SU-DHL-6 (cell line): ENCODE measurements at regions not wholly inside any gene's neighbourhood (a gene's known extent, or its start where the extent isn't known, plus 50 kb on each side); places are given as distances from the start of the nearest gene placed in this dataset.

Experiments used
- H2AFZ ChIP-seq: fragments of 200-600 bp; sonication (generic); 2 replicates; pipeline ENCODE4 v1.6.1; 2014; ENCODE audit warnings: low read depth, mild to moderate bottlenecking, moderate library complexity, mixed read lengths, antibody characterized with exemption, low read length; ENCODE audit not compliant: severe bottlenecking
- H3F3A ChIP-seq: fragments of 200-600 bp; shearing (Covaris generic); 2 replicates; pipeline ENCODE4 v1.6.0; 2016; ENCODE audit warnings: antibody characterized with exemption, mild to moderate bottlenecking; ENCODE audit not compliant: insufficient read depth
- H3K27ac ChIP-seq: fragments of 200-600 bp; sonication (generic); 2 replicates; pipeline ENCODE4 v1.5.1; 2016; ENCODE audit warnings: low read depth, mild to moderate bottlenecking, low read length, moderate library complexity, mixed read lengths
- H3K27me3 ChIP-seq: fragments of 200-600 bp; sonication (generic), shearing (Covaris generic); 2 replicates; pipeline ENCODE4 v1.6.0; 2014; ENCODE audit warnings: mild to moderate bottlenecking, low read length
- H3K36me3 ChIP-seq: fragments of 200-600 bp; sonication (generic); 2 replicates; pipeline ENCODE4 v1.6.1; 2014; ENCODE audit warnings: mild to moderate bottlenecking, low read length, mixed read lengths
- H3K4me2 ChIP-seq: fragments of 300-600, 200-600 bp; shearing (Covaris generic), sonication (generic); 2 replicates; pipeline ENCODE4 v1.6.0; 2014; ENCODE audit warnings: low read length, low read depth, mild to moderate bottlenecking; ENCODE audit not compliant: poor library complexity, severe bottlenecking
- H3K4me3 ChIP-seq: fragments of 200-600 bp; sonication (generic); 2 replicates; pipeline ENCODE4 v1.5.1; 2014; ENCODE audit warnings: antibody characterized with exemption, low read length, mild to moderate bottlenecking, mixed read lengths; ENCODE audit not compliant: insufficient read depth, poor library complexity, severe bottlenecking
- H3K79me2 ChIP-seq: fragments of 200-600 bp; sonication (generic); 2 replicates; pipeline ENCODE4 v1.6.1; 2014; ENCODE audit warnings: mild to moderate bottlenecking, low read length, moderate library complexity; ENCODE audit not compliant: insufficient read depth
- H3K9ac ChIP-seq: fragments of 200-600 bp; sonication (generic); 2 replicates; pipeline ENCODE4 v1.7.0; 2014; ENCODE audit warnings: mild to moderate bottlenecking, low read length
- H3K9me2 ChIP-seq: fragments of 200-600 bp; sonication (generic); replicated peaks from 2 replicates; pipeline ENCODE4 v1.6.1; 2014; ENCODE audit warnings: low read length; ENCODE audit not compliant: insufficient read depth
- H3K9me3 ChIP-seq: fragments of 200-600 bp; sonication (generic); 2 replicates; pipeline ENCODE4 v1.6.1; 2014; ENCODE audit warnings: low read length, mixed read lengths; ENCODE audit not compliant: insufficient read depth
- H4K20me1 ChIP-seq: fragments of 200-600 bp; sonication (generic); 2 replicates; pipeline ENCODE4 v1.6.1; 2014; ENCODE audit warnings: low read depth, mild to moderate bottlenecking, antibody characterized with exemption, low read length, moderate library complexity, mixed read lengths
- CTCF ChIP-seq: fragments of 200-600 bp; sonication (generic); IDR thresholded peaks from one replicate; pipeline ENCODE4 v1.5.1; 2017; ENCODE audit warnings: antibody characterized with exemption, mild to moderate bottlenecking, low read length, moderate library complexity; ENCODE audit not compliant: insufficient read depth, poor library complexity, severe bottlenecking
- EZH2phosphoT487 ChIP-seq: fragments of 200-600 bp; sonication (generic), shearing (Covaris generic); conservative IDR thresholded peaks from 2 replicates; pipeline ENCODE4 v1.6.1; 2018; ENCODE audit warnings: mild to moderate bottlenecking, antibody characterized with exemption, low read length, moderate library complexity, mixed read lengths

- no peaks in the 10 kb centered on the region for H3K9me3 ChIP-seq
- no peak overlapping the region for H3K4me2 ChIP-seq
- no peak overlapping the region for H3K9ac ChIP-seq
- H3F3A ChIP-seq: no peaks in the 10 kb centered on the region
- H3K27me3 ChIP-seq: no peaks in the 10 kb centered on the region
- H4K20me1 ChIP-seq: no peaks in the 10 kb centered on the region
- no peak overlapping the region for H2AFZ ChIP-seq
- H3K9me2 ChIP-seq: no peaks in the 10 kb centered on the region; the same call in 1 of the 2 replicates
- H3K79me2 ChIP-seq: no peaks in the 10 kb centered on the region
- H3K36me3 ChIP-seq: no peaks in the 10 kb centered on the region
- no peak overlapping the region for H3K27ac ChIP-seq
- TF ChIP-seq EZH2phosphoT487 (no peak), CTCF (no peak)
- H3K4me3 ChIP-seq: no peak overlapping the region
These were observed 922.9 kb downstream of the EFNB2 start for GRCh38 chr13:105612541-105612940.

GRCh38 chr13:105611424-105611823 is 924.0 kb downstream of the EFNB2 start:
- Histone ChIP-seq H3K9me3 (no peaks in the 10 kb centered on the region), H3K36me3 (no peaks in the 10 kb centered on the region), H3K27ac (no peak overlapping the region), H3K4me3 (no peak overlapping the region), H2AFZ (no peak overlapping the region), H4K20me1 (no peaks in the 10 kb centered on the region), H3K9ac (no peak overlapping the region), H3K9me2 (no peaks in the 10 kb centered on the region; the same call in 1 of the 2 replicates), H3K4me2 (no peak overlapping the region), H3F3A (no peaks in the 10 kb centered on the region), H3K27me3 (no peaks in the 10 kb centered on the region), H3K79me2 (no peaks in the 10 kb centered on the region)
- no peak for TF ChIP-seq EZH2phosphoT487
- TF ChIP-seq CTCF: no peak

GRCh38 chr13:105608104-105608503 is 927.4 kb downstream of the EFNB2 start:
- no peaks in the 10 kb centered on the region for H4K20me1 ChIP-seq
- TF ChIP-seq CTCF: no peak
- TF ChIP-seq EZH2phosphoT487: no peak
- no peaks in the 10 kb centered on the region; the same call in 1 of the 2 replicates for H3K9me2 ChIP-seq
- H3K27me3 ChIP-seq: no peaks in the 10 kb centered on the region
- no peak overlapping the region for H3K27ac ChIP-seq
- no peak overlapping the region for H2AFZ ChIP-seq
- H3K9me3 ChIP-seq: no peaks in the 10 kb centered on the region
- no peaks in the 10 kb centered on the region for H3F3A ChIP-seq
- H3K79me2 ChIP-seq: no peaks in the 10 kb centered on the region
- no peak overlapping the region for H3K4me2 ChIP-seq
- H3K9ac ChIP-seq: no peak overlapping the region
- H3K36me3 ChIP-seq: no peaks in the 10 kb centered on the region
- H3K4me3 ChIP-seq: no peak overlapping the region

GRCh38 chr13:105607426-105607825 is 928.0 kb downstream of the EFNB2 start:
- H3K9me2 ChIP-seq: no peaks in the 10 kb centered on the region; the same call in 1 of the 2 replicates
- no peaks in the 10 kb centered on the region for H3F3A ChIP-seq
- H3K9me3 ChIP-seq: no peaks in the 10 kb centered on the region
- H3K9ac ChIP-seq: no peak overlapping the region
- no peak overlapping the region for H2AFZ ChIP-seq
- no peak overlapping the region for H3K4me3 ChIP-seq
- H3K27me3 ChIP-seq: no peaks in the 10 kb centered on the region
- H3K36me3 ChIP-seq: no peaks in the 10 kb centered on the region
- no peak overlapping the region for H3K27ac ChIP-seq
- no peaks in the 10 kb centered on the region for H4K20me1 ChIP-seq
- no peak overlapping the region for H3K4me2 ChIP-seq
- no peaks in the 10 kb centered on the region for H3K79me2 ChIP-seq
- TF ChIP-seq EZH2phosphoT487: no peak
- TF ChIP-seq CTCF: no peak
